Naive thymus-derived CD8-positive, alpha-beta T cell (primary cell): ENCODE measurements at regions not wholly inside any gene's neighbourhood (a gene's known extent, or its start where the extent isn't known, plus 50 kb on each side); places are given as distances from the start of the nearest gene placed in this dataset.

Source experiments
- ATAC-seq, 2 donors: fragments of 150-1000 bp; cut with Tn5 transposase in 1 of 2; sonication (Bioruptor Pico), chemical (Tn5 transposase) in 1 of 2; 1 replicate in 1 of 2; 2 replicates in 1 of 2; pipeline ENCODE4 v1.10.0; 2021; ENCODE audit warnings: mild to moderate bottlenecking in 2 of 2, moderate library complexity in 2 of 2
- POLR2A ChIA-PET: fragments of 350-600 bp; sonication (Branson Sonifier 250); formaldehyde crosslinking; loops from one replicate; lab custom pipeline; 2021; ENCODE audit warnings: antibody characterized with exemption; lab: Charles Lee
- DNase-seq, 10 donors: peaks; one replicate each; pipeline versions ENCODE4 v3.0.0 to v3.0.0-alpha.2; 2020 to 2022
- H3K27ac Mint-ChIP-seq, 10 donors: one replicate each; pipeline ENCODE4 v1.8.0; 2020 to 2022; ENCODE audit warnings: mild to moderate bottlenecking in 10 of 10, mixed read lengths in 10 of 10, moderate library complexity in 4 of 10, inconsistent platforms in 1 of 10
- H3K27me3 Mint-ChIP-seq, 5 donors: one replicate each; pipeline ENCODE4 v1.8.0; 2021 to 2022; ENCODE audit warnings: mixed read lengths in 5 of 5
- H3K36me3 Mint-ChIP-seq, 3 donors: one replicate each; pipeline ENCODE4 v1.8.0; 2020 to 2022; ENCODE audit warnings: mixed read lengths in 3 of 3, mild to moderate bottlenecking in 2 of 3, inconsistent platforms in 1 of 3
- H3K4me1 Mint-ChIP-seq, 4 donors: one replicate each; pipeline ENCODE4 v1.8.0; 2021 to 2022; ENCODE audit warnings: mixed read lengths in 4 of 4
- H3K4me3 Mint-ChIP-seq, 10 donors: one replicate each; pipeline ENCODE4 v1.8.0; 2020 to 2022; ENCODE audit warnings: mild to moderate bottlenecking in 10 of 10, mixed read lengths in 10 of 10, moderate library complexity in 6 of 10, inconsistent platforms in 1 of 10
- H3K9me3 Mint-ChIP-seq, 9 donors: one replicate each; pipeline ENCODE4 v1.8.0; 2020 to 2022; ENCODE audit warnings: mixed read lengths in 9 of 9, mild to moderate bottlenecking in 3 of 9, inconsistent platforms in 1 of 9, moderate library complexity in 1 of 9

DNA sequence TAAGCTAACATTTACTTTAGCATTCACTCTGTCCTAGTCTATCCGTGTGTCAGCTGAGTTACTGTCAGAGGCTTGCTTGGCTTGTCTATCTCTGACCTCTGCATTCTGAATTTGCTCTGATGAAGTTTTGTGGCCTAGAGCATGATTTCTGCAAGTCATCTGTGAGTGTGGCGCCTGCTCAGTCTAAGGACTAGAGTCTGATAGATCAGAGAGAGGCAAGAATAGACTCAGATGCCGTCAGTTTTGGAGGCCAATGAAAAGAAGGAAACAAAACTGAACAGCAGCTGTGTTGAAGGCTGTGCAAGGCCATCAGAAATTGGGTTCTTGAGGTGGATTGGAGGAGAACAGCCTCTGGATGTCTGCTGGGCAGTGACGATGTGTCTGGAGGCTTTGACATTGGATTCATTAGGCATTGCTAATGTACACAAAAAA lies 573.1 kb downstream of the USP25 start:
- Mint-ChIP-seq H3K27me3 (no peaks in the 10 kb centered on the region), H3K36me3 (no peaks in the 10 kb centered on the region), H3K4me3 (no peak overlapping the region), H3K27ac (no peak overlapping the region), H3K9me3 (no peaks in the 10 kb centered on the region), H3K4me1 (no peaks in the 10 kb centered on the region)
- POLR2A ChIA-PET, result no interaction called here
- DNase-seq (no peak), ATAC-seq (no peak)

DNA sequence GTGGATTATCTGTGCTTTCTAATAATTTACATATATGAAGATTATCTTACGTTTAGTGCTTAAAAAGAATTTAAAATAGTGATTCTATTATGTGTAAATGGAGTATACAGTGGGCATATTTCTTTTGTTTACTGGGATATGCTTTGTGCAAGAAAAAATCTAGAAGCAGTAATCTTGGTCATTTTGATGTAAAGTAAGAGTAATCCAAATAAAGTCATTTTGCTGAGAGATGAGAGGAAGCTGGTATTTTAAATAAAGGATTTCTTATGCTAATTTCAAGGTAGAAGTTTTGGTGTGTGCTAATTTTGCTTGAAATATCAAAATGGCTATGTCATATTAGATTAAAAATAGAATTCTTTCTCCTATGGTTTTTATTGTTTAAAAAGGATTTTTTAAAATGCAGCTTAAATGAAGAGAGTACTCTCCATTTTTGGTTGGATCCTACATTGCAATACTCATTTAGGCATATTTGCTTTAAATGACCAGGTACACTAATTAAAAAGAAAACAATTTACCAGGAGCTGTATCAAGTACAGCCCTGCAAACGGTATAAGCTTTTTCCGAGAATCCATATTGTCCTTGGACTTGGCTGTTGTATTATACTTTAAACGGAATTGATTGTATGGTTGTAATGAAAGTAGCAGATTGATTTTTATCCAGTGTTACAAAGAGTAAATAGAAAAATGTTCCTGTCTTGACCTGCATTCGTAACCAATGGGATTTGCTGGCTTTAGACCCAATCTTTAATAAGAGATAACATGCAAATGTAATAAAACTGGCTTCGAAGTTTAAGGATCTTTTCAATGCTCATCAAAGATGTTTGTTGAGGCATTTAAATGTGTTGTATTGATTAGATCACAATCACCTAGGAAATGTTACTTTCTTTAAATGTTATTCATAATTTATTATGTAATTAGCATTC lies 574.7 kb downstream of the USP25 start:
- no peak overlapping the region for H3K4me3 Mint-ChIP-seq
- H3K4me1 Mint-ChIP-seq, result no peaks in the 10 kb centered on the region
- POLR2A ChIA-PET, result no interaction called here
- DNase-seq (no peak), ATAC-seq (no peak)
- H3K36me3 Mint-ChIP-seq, result no peaks in the 10 kb centered on the region
- no peaks in the 10 kb centered on the region for H3K9me3 Mint-ChIP-seq
- no peaks in the 10 kb centered on the region for H3K27me3 Mint-ChIP-seq
- no peak overlapping the region for H3K27ac Mint-ChIP-seq

DNA sequence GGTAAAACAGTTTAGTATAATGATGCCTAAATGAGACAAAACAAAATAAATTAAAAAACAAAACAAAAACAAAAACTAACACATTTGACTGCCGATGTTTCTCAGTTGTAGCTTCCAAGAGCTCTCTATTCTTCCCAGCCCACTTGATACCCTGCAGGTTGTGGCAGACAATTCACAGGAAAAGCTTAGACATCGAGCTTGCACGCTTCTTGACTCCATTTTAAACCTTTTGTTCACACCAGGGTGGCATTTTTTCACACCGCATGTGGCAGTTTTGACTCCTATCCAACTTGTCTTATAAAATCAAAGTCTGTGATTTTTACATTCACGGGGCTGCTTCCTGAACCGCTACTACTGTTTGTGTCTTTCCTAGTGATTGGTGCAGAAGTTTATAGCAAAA lies 575.9 kb downstream of the USP25 start:
- POLR2A ChIA-PET, result no interaction called here
- no peaks in the 10 kb centered on the region for H3K4me1 Mint-ChIP-seq
- no peaks in the 10 kb centered on the region for H3K9me3 Mint-ChIP-seq
- ATAC-seq (no peak), DNase-seq (no peak)
- H3K27ac Mint-ChIP-seq, result no peak overlapping the region
- no peaks in the 10 kb centered on the region for H3K27me3 Mint-ChIP-seq
- no peaks in the 10 kb centered on the region for H3K36me3 Mint-ChIP-seq
- H3K4me3 Mint-ChIP-seq, result no peak overlapping the region

DNA sequence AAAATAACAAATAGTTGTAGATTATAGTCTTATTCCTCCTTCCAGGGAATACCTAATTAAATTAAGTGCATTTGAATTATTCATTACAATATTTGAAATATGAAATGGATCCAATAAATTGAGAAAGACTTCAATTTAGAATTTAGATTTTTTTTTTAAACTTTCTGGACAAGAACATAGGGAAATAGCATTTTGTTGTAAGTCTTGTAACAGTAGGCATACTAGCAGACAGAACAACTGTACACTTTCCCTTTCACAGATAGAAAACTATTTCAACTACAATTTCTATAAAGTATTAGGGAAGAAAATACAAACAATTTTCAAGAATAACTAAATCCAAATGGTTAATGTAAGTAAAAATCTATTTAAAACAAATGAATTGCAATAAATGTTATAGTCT lies 577.5 kb downstream of the USP25 start:
- Mint-ChIP-seq H3K9me3 (no peaks in the 10 kb centered on the region), H3K4me3 (no peak overlapping the region), H3K36me3 (no peaks in the 10 kb centered on the region), H3K27me3 (no peaks in the 10 kb centered on the region), H3K4me1 (no peaks in the 10 kb centered on the region), H3K27ac (no peak overlapping the region)
- DNase-seq (no peak), ATAC-seq (no peak)
- POLR2A ChIA-PET, result no interaction called here

DNA sequence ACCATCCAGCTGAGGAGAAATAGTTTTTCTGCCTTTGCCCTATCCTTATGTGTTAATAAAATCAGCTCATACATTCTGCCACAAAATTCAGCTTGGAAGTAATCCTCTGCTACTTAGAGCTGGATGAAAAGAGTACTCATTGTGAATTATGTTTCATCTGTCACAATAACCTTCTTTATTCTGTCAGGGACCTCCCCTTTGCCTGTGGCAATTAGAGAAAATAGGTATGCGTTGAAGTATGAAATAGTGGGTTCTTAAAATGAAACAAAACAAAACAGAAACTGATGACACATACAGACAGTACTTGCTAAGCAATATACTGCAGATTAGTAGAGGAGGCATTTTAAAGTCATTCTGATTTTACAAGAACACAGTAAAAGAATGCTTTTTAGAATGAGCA lies 578.5 kb downstream of the USP25 start:
- Mint-ChIP-seq H3K9me3 (no peaks in the 10 kb centered on the region), H3K4me1 (no peaks in the 10 kb centered on the region), H3K36me3 (no peaks in the 10 kb centered on the region), H3K27me3 (no peaks in the 10 kb centered on the region), H3K27ac (no peak overlapping the region), H3K4me3 (no peak overlapping the region)
- DNase-seq (no peak), ATAC-seq (no peak)
- POLR2A ChIA-PET, result no interaction called here

DNA sequence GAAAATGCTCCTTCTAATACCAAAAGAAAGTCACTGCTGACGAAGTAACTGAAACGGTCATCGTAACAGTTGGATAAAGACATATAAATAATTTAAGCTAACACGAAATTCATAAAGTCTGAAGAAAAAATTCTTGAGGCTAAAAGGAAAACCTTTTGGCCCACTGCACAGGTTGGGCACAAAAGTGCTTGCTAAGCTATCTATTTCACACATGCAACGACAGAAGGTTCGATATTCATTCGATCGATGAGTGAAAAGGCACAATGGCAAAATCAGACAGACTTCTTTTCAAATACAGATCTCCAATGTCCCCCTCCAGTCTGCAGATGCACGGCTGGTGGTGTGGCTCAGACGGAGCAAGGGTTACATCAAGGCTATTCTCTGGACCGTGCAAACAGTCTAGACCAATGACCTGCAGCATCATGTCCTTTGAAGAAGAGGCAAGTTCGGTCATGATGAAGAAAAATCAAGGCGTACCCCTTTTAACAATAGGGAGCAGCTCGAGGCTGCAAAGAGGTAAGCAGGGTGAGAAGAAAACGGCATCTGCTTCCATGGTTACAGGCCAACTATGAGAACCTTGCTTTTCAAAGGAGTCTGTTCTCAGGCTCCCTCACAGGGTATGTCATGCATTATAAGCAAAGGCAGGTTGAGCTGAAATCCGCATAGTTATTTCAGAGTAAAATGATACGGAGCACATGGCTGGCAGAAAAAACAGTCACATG lies 579.6 kb downstream of the USP25 start:
- H3K27me3 Mint-ChIP-seq, result no peaks in the 10 kb centered on the region
- H3K4me3 Mint-ChIP-seq, result no peak overlapping the region
- DNase-seq (no peak), ATAC-seq (no peak)
- H3K36me3 Mint-ChIP-seq, result no peaks in the 10 kb centered on the region
- no peaks in the 10 kb centered on the region for H3K4me1 Mint-ChIP-seq
- no peaks in the 10 kb centered on the region for H3K9me3 Mint-ChIP-seq
- POLR2A ChIA-PET, result no interaction called here
- no peak overlapping the region for H3K27ac Mint-ChIP-seq

DNA sequence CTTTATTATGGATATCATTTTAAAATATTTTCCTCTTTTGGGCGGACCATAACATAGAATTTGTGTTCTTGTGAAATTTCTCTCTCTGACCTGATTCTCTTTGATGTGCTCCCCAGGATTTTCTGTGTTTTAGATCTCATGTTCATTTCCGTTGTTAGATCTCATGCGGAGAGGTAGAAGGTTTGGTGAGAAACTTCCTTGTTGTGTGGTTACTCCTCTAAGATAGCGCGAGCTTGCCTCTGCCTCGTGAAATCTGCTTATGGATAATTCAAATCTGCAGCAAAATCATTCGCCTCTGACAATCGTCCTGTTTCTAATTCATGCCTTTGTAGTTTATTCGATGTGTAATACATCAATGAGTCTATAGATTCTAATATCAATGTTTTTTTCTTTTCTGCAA lies 580.4 kb downstream of the USP25 start:
- Mint-ChIP-seq H3K36me3 (no peaks in the 10 kb centered on the region), H3K9me3 (no peaks in the 10 kb centered on the region), H3K4me3 (peak overlapping the region in 2 of 10 donors; percentile 7 to 20), H3K27ac (peak overlapping the region in 2 of 10 donors; percentile 1 to 16), H3K27me3 (no peaks in the 10 kb centered on the region), H3K4me1 (no peaks in the 10 kb centered on the region)
- POLR2A ChIA-PET, result no interaction called here
- DNase-seq (no peak), ATAC-seq (no peak)

DNA sequence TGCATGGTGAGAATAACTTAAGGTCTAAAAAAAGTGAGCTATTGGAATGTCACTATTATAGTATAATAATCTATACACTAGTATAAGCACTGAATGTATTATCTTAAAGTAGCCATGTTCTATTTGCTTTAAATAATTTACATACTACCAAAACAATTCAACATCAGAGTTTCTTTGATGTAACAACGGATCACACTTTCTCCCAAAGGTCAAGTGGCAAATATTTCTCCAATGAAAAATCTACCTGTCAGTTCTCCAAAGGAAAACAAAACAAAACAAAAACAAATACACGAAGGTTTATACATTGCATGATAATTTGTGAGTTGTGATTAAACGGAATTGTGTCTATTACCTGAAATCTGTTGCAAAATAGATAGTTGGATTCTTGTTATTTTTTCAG lies 581.4 kb downstream of the USP25 start:
- H3K4me3 Mint-ChIP-seq, result no peak overlapping the region
- H3K27ac Mint-ChIP-seq, result no peak overlapping the region
- POLR2A ChIA-PET, result no interaction called here
- H3K9me3 Mint-ChIP-seq, result no peaks in the 10 kb centered on the region
- ATAC-seq (no peak), DNase-seq (no peak)
- no peaks in the 10 kb centered on the region for H3K27me3 Mint-ChIP-seq
- H3K4me1 Mint-ChIP-seq, result no peaks in the 10 kb centered on the region
- no peaks in the 10 kb centered on the region for H3K36me3 Mint-ChIP-seq

DNA sequence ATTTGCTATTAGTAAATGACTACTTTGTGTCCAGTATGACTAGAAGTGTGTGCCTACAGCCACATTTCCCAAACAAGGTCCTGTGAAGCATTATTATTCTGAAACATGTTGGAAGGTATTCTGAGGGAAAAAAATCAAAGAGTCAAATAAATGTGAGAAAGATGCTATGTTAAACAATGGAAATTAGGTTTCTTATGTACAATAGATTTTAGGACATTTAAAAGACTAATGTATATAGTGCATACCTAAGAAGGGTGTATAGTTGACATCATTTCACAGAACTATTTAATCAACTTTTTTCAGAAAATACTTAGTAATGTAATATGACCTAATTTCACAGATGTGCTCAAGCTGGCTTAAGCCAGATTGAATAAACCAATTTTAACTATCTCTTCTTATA lies 582.5 kb downstream of the USP25 start:
- no peaks in the 10 kb centered on the region for H3K4me1 Mint-ChIP-seq
- POLR2A ChIA-PET, result no interaction called here
- no peaks in the 10 kb centered on the region for H3K27me3 Mint-ChIP-seq
- no peaks in the 10 kb centered on the region for H3K36me3 Mint-ChIP-seq
- no peak overlapping the region for H3K4me3 Mint-ChIP-seq
- DNase-seq, result no peak
- H3K9me3 Mint-ChIP-seq, result no peaks in the 10 kb centered on the region
- H3K27ac Mint-ChIP-seq, result no peak overlapping the region
- no peak for ATAC-seq

DNA sequence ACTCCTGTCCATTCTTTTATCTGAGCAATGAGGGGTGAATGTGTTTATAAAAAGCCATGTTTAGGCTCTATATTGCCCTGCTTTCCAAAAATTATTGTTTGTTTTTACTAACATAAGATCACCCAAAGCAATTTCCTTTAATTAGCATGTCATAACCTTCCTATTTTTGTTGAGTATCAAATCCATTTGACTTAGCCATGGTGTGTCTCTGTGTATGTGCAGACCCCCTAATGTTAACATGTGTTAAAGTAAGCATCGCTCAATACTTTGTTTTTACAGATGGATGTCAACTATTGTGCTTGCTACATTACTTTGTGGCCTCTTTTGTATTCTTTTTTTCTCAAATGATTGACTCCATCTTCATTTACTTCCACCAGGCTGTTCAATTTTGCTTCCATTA lies 585.4 kb downstream of the USP25 start:
- POLR2A ChIA-PET, result no interaction called here
- Mint-ChIP-seq H3K4me3 (no peak overlapping the region), H3K9me3 (no peaks in the 10 kb centered on the region), H3K4me1 (no peaks in the 10 kb centered on the region), H3K27me3 (peaks cover 0 to 3% (median 0%) of the 10 kb centered on the region in 5 donors), H3K36me3 (no peaks in the 10 kb centered on the region), H3K27ac (no peak overlapping the region)
- DNase-seq, result no peak
- ATAC-seq, result no peak

DNA sequence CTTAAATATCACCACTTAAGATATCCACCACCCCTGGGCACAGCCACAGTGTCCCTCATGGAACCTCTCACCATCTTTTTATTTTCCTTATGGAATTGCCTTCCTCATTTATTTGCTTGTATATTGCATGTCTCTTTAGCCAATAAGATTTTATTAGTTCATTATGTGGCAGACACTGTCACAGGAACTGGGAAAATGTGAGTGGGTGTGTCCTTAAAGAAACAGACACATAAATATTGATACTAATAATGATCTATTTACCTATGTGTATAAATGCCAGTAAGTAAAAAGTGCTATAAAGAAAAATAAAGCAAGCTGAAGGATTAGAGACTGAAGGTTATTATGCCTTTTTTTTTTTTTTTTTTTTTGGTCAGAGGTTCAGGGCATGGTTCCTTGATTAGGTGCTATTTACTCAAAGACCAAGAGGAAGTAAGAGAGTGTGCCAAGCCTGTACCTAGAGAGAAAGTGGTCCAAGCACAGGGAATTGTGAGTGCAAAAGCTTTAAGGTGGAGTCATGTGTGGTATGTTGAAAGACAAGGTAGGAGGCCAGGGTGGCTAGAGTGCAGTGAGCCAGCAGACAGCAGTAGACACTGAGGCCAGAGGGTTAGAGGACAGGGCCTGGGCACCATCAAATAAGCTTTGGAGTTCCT lies 589.0 kb downstream of the USP25 start:
- no peak overlapping the region for H3K27ac Mint-ChIP-seq
- peaks cover 0 to 3% (median 0%) of the 10 kb centered on the region in 5 donors for H3K27me3 Mint-ChIP-seq
- no peaks in the 10 kb centered on the region for H3K36me3 Mint-ChIP-seq
- no peaks in the 10 kb centered on the region for H3K4me1 Mint-ChIP-seq
- ATAC-seq (no peak), DNase-seq (no peak)
- no peak overlapping the region for H3K4me3 Mint-ChIP-seq
- no peaks in the 10 kb centered on the region for H3K9me3 Mint-ChIP-seq
- POLR2A ChIA-PET, result no interaction called here

DNA sequence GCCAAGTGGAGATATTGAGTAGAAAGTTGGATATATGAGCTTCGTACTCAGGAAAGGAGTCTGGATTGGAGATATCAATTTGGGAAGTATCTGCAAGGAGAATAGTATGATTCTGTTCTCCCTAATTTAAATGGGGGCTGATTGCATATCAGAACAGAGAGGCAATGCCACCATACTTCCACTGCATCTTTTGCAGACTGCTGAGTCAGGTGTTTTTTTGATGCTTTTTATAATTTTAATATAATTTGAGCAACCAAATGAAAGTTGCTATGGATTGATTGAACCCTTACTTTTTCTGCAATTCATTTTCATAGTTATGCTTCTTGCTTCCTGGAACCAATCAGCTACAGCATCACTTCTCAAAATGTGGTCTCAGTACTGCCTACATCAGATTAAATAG lies 590.3 kb downstream of the USP25 start:
- Mint-ChIP-seq H3K4me3 (no peak overlapping the region), H3K27ac (no peak overlapping the region), H3K9me3 (no peaks in the 10 kb centered on the region), H3K36me3 (no peaks in the 10 kb centered on the region), H3K4me1 (no peaks in the 10 kb centered on the region), H3K27me3 (peaks cover 0 to 3% (median 0%) of the 10 kb centered on the region in 5 donors)
- DNase-seq (no peak), ATAC-seq (no peak)
- POLR2A ChIA-PET, result no interaction called here

DNA sequence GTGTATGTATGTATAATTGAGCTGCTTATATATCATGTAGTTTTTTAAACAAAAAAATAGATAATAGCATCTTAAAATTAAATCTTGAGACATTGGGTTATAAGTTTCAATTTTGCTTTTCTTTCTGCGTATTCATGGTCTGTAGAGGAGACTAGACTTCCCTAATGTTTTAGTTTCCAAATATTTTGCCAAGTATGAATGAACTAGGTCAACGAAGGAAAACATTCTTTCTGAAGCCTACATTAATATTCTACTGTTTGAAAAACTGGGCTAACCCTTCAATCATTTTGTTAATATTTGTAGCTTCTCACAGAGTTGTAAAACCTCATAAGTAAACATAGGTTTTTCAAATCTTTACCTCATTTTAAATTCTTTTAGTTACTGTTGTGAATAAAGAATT lies 592.7 kb downstream of the USP25 start:
- POLR2A ChIA-PET, result no interaction called here

More for the DNA sequence above, 592.7 kb downstream of the USP25 start:
- Mint-ChIP-seq H3K4me1 (no peaks in the 10 kb centered on the region), H3K9me3 (no peaks in the 10 kb centered on the region), H3K27ac (no peak overlapping the region), H3K4me3 (no peak overlapping the region), H3K27me3 (peaks cover 0 to 3% (median 0%) of the 10 kb centered on the region in 5 donors), H3K36me3 (no peaks in the 10 kb centered on the region)
- ATAC-seq (no peak), DNase-seq (no peak)
